Endothelial cell of umbilical vein (primary cell): ENCODE measurements at regions not wholly inside any gene's neighbourhood (a gene's known extent, or its start where the extent isn't known, plus 50 kb on each side); places are given as distances from the start of the nearest gene placed in this dataset.
A peak's percentile ranks its signal among the peaks of the same experiment; 100 is the strongest.

ENCODE experiments used
- BruUV-seq: library from RNA; stranded (reverse); fragments of 400-500 nt; replicated peaks from 2 replicates; lab custom pipeline; 2021; lab: Mats Ljungman, UMichigan
- CTCF ChIA-PET: fragments of 300-600, 350-600 bp; sonication (Branson Sonifier 250); formaldehyde crosslinking; loops from one replicate; lab custom pipeline; 2021; ENCODE audit warnings: antibody characterized with exemption, inconsistent platforms; lab: Charles Lee
- POLR2A ChIA-PET: fragments of 300-600, 350-600 bp; sonication (Branson Sonifier 250); formaldehyde crosslinking; loops from one replicate; lab custom pipeline; 2021; ENCODE audit warnings: antibody characterized with exemption, inconsistent platforms; lab: Charles Lee
- DNase-seq: peaks from one replicate; pipeline ENCODE4 v3.0.0-alpha.2; 2011; ENCODE audit warnings: low read depth, low spot score
- FAIRE-seq: peaks from 2 replicates; lab custom pipeline; 2011; peaks lifted over from hg19 to GRCh38; lab: Jason Lieb, UNC
- H2AFZ ChIP-seq: 2 replicates; pipeline ENCODE4 v1.6.0; 2012; ENCODE audit warnings: low read depth, low read length, control low read depth, inconsistent platforms
- H3K27ac ChIP-seq: 2 replicates; pipeline ENCODE4 v1.5.1; 2011; ENCODE audit warnings: low read depth, mild to moderate bottlenecking, control low read depth, low read length, moderate library complexity; ENCODE audit not compliant: insufficient read depth
- H3K27me3 ChIP-seq, 2 experiments: 2 replicates each; pipeline versions ENCODE4 v1.6.0 to v1.6.1; 2011; ENCODE audit warnings: low read length in 2 of 2, mixed read lengths in 1 of 2; ENCODE audit not compliant: control insufficient read depth in 2 of 2, insufficient read depth in 2 of 2
- H3K36me3 ChIP-seq, 2 experiments: 2 replicates in 1 of 2; 3 replicates in 1 of 2; pipeline ENCODE4 v1.5.1; 2011; ENCODE audit warnings: low read length in 2 of 2, mild to moderate bottlenecking in 1 of 2, moderate library complexity in 1 of 2; ENCODE audit not compliant: control insufficient read depth in 2 of 2, insufficient read depth in 2 of 2; ENCODE audit errors: extremely low read depth in 1 of 2
- H3K4me1 ChIP-seq: 3 replicates; pipeline ENCODE4 v1.5.1; 2011; ENCODE audit warnings: mild to moderate bottlenecking, low read length; ENCODE audit not compliant: control insufficient read depth, insufficient read depth; ENCODE audit errors: extremely low read depth
- H3K4me2 ChIP-seq: 2 replicates; pipeline ENCODE4 v1.6.1; 2011; ENCODE audit warnings: low read length, control low read depth, mixed read lengths; ENCODE audit not compliant: insufficient read depth
- H3K4me3 ChIP-seq, 3 experiments: fragments of 200-600 bp in 1 of 3; sonication (generic), shearing (Covaris generic) in 1 of 3; replicated peaks in 1 of 3; 2 replicates each; pipeline ENCODE4 v1.5.1; 2011 to 2016; ENCODE audit warnings: control low read depth in 3 of 3, low read length in 3 of 3, mild to moderate bottlenecking in 2 of 3, inconsistent platforms in 1 of 3, low read depth in 1 of 3, moderate library complexity in 1 of 3; ENCODE audit not compliant: insufficient read depth in 1 of 3
- H3K79me2 ChIP-seq: 2 replicates; pipeline ENCODE4 v1.6.0; 2012; ENCODE audit warnings: low read length, inconsistent platforms; ENCODE audit not compliant: control insufficient read depth, insufficient read depth
- H3K9ac ChIP-seq: replicated peaks from 2 replicates; pipeline ENCODE3; 2011; ENCODE audit warnings: low read length, control low read depth; ENCODE audit not compliant: insufficient read depth; ENCODE audit errors: extremely low read depth
- H3K9me1 ChIP-seq: replicated peaks from 3 replicates; pipeline ENCODE4 v1.6.0; 2011; ENCODE audit warnings: mild to moderate bottlenecking, low read length; ENCODE audit not compliant: control insufficient read depth, insufficient read depth; ENCODE audit errors: extremely low read depth
- H3K9me3 ChIP-seq: replicated peaks from 2 replicates; pipeline ENCODE4 v1.5.1; 2012; ENCODE audit warnings: low read length, inconsistent platforms; ENCODE audit not compliant: control insufficient read depth, insufficient read depth
- H4K20me1 ChIP-seq: replicated peaks from 2 replicates; pipeline ENCODE3; 2011; ENCODE audit warnings: mild to moderate bottlenecking, low read length; ENCODE audit not compliant: control insufficient read depth, insufficient read depth; ENCODE audit errors: extremely low read depth
- CTCF ChIP-seq, 2 donors: IDR thresholded peaks; 1 replicate in 1 of 2; 2 replicates in 1 of 2; pipeline ENCODE4 v1.5.1; 2011; ENCODE audit warnings: low read length in 2 of 2, mild to moderate bottlenecking in 2 of 2, moderate library complexity in 2 of 2, control low read depth in 1 of 2, inconsistent platforms in 1 of 2, low read depth in 1 of 2; ENCODE audit not compliant: insufficient read depth in 1 of 2; ENCODE audit errors: extremely low read depth in 1 of 2
- EZH2 ChIP-seq: IDR thresholded peaks from 2 replicates; pipeline ENCODE4 v1.6.1; 2012; ENCODE audit warnings: borderline replicate concordance, low read depth, mild to moderate bottlenecking, moderate library complexity, low read length, inconsistent platforms; ENCODE audit not compliant: severe bottlenecking
- FOS ChIP-seq: IDR thresholded peaks from 2 replicates; pipeline ENCODE4 v1.6.1; 2011; ENCODE audit warnings: mild to moderate bottlenecking, low read length, moderate library complexity, borderline replicate concordance; ENCODE audit not compliant: insufficient read depth
- GATA2 ChIP-seq: IDR thresholded peaks from 2 replicates; pipeline ENCODE4 v1.7.0; 2011; ENCODE audit warnings: low read depth, mild to moderate bottlenecking, moderate library complexity, mixed read lengths, low read length; ENCODE audit not compliant: insufficient read length, insufficient read depth
- JUN ChIP-seq: IDR thresholded peaks from 2 replicates; pipeline ENCODE4 v1.6.1; 2011; ENCODE audit warnings: borderline replicate concordance, low read depth; ENCODE audit not compliant: insufficient read length, insufficient read depth
- MYC ChIP-seq: IDR thresholded peaks from one replicate; pipeline ENCODE4 v1.6.1; 2011; ENCODE audit warnings: mild to moderate bottlenecking, low read depth, low read length
- POLR2A ChIP-seq: IDR thresholded peaks from 2 replicates; pipeline ENCODE4 v1.6.1; 2012; ENCODE audit warnings: low read depth, mild to moderate bottlenecking, control low read depth, low read length
- POLR2AphosphoS5 ChIP-seq: IDR thresholded peaks from 2 replicates; pipeline ENCODE4 v1.6.1; 2012; ENCODE audit warnings: low read depth, mild to moderate bottlenecking, control low read depth, low read length, moderate library complexity; ENCODE audit not compliant: insufficient read depth
- dilution Hi-C: fragments of 300-500 bp; cut with MboI; formaldehyde crosslinking; loops from one replicate; pipeline ENCODE4 v1.15.0; 2019; ENCODE audit warnings: low sequenced_read_pairs; ENCODE audit not compliant: extremely low pct_ligation_motif_present
- intact Hi-C: fragments of 100-400 bp; cut with micrococcal nuclease; formaldehyde crosslinking; loops from one replicate; pipeline ENCODE4 v1.10.0; 2022
- TF ChIP-seq, protein P1 (sequence below): IDR thresholded peaks from 2 replicates; pipeline ENCODE4 v1.6.1; 2011; ENCODE audit not compliant: insufficient read depth, insufficient read length

GRCh38 chr1:244350027-244350426, 101.7 kb downstream of the ADSS2 start:
- no peaks in the 10 kb centered on the region for H3K79me2 ChIP-seq
- H2AFZ ChIP-seq, result no peak overlapping the region
- no peak for TF ChIP-seq POLR2A
- DNase-seq (no peak), FAIRE-seq (no peak)
- no peaks in the 10 kb centered on the region for H3K9me3 ChIP-seq
- peak overlapping the region; percentile 67 for H3K9ac ChIP-seq
- peaks cover 61% of the 10 kb centered on the region for H3K4me1 ChIP-seq
- no peak overlapping the region for H3K4me3 ChIP-seq
- no peaks in the 10 kb centered on the region for H3K36me3 ChIP-seq
- peak overlapping the region; percentile 93 for H3K27ac ChIP-seq
- no peaks in the 10 kb centered on the region for H3K9me1 ChIP-seq
- H4K20me1 ChIP-seq, result no peaks in the 10 kb centered on the region
- ChIA-PET CTCF (no interaction called here), POLR2A (no interaction called here)
- dilution Hi-C loops, result no loop called here
- peak overlapping the region; percentile 69 for H3K4me2 ChIP-seq
- intact Hi-C loops, result no loop called here
- BruUV-seq, result no TSS peak
- no peaks in the 10 kb centered on the region for H3K27me3 ChIP-seq

DNA sequence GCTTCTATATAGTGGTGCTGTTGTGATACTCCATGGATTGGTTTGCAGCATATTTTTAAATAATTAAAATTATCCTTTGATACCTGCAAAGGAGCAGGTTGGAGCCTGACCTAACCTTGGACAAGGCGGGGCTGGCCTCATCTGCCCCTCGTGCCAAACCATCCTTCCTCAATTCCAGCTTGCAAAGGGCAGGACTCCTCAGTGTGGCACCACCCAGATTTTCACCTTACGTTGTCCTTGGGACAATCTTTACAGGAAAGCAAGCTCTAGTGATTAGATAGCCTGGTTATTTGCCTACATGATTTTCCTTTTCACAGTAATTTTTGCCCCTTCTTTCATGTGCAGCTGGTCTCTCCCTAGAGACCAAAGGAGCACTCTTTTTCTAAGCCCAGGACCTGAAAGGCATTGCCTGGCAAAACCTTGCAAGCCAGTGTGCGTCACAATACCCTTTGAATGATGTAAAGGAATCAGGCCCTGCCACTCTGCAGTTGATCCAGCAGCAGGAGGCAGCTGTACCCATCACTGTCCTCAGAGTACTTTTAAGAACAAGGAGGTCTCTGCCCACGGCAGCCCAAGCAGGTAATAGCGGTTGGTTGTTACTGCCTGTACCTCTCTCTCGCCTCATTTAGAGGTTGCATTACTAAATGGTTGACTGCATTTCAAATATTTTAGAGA, 99.4 kb downstream of the ADSS2 start:
- H3K4me2 ChIP-seq, result no peak overlapping the region
- H3K27ac ChIP-seq, result no peak overlapping the region
- no peaks in the 10 kb centered on the region for H3K9me3 ChIP-seq
- H2AFZ ChIP-seq, result no peak overlapping the region
- DNase-seq, result no peak
- dilution Hi-C loops (no loop called here), intact Hi-C loops (no loop called here)
- no peaks in the 10 kb centered on the region for H3K36me3 ChIP-seq
- no peaks in the 10 kb centered on the region for H4K20me1 ChIP-seq
- BruUV-seq, result no TSS peak
- H3K4me3 ChIP-seq, result no peak overlapping the region
- H3K9ac ChIP-seq, result no peak overlapping the region
- ChIA-PET POLR2A (interaction anchor here (0.6 kb wide), 1 partner anchor 61 kb away, joined by 3 read pairs; no protein-coding TSS in a partner anchor), CTCF (interaction anchor here (1.5 kb wide), 1 partner anchor 53 kb away, joined by 4 read pairs; no protein-coding TSS in a partner anchor)
- no peak for FAIRE-seq
- H3K9me1 ChIP-seq, result no peaks in the 10 kb centered on the region
- no peaks in the 10 kb centered on the region for H3K79me2 ChIP-seq
- peaks cover 51% of the 10 kb centered on the region for H3K4me1 ChIP-seq
- H3K27me3 ChIP-seq, result no peaks in the 10 kb centered on the region
- TF ChIP-seq CTCF (IDR thresholded peaks at IDR 0.05; ENCODE audit: extremely low read depth in 1 of 2, insufficient read depth in 1 of 2, low read depth in 1 of 2, low read length in 2 of 2) (no peak), EZH2 (no peak), POLR2AphosphoS5 (no peak), POLR2A (no peak), JUN (no peak), FOS (no peak), GATA2 (no peak), MYC (no peak)
- TF ChIP-seq, protein P1, sequence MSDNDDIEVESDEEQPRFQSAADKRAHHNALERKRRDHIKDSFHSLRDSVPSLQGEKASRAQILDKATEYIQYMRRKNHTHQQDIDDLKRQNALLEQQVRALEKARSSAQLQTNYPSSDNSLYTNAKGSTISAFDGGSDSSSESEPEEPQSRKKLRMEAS, result no peak
